ENCODE measurements at regions not wholly inside any gene's neighbourhood (a gene's known extent, or its start where the extent isn't known, plus 50 kb on each side); places are given as distances from the start of the nearest gene placed in this dataset.
"Not testable (repeated sequence)": the region's sequence is repeated elsewhere in the genome, so short reads cannot be mapped to it uniquely, and the experiment has no call there.

GRCh38 chr6:134431421-134431859 lies 113.5 kb upstream of the SGK1 start:
- Histone ChIP-seq H3K4me3 (no peak overlapping the region), H3K27me3 (no peaks in the 10 kb centered on the region), H3K9me3 (no peaks in the 10 kb centered on the region), H3K4me1 (peaks cover 0 to 1% (median 0%) of the 10 kb centered on the region in 4 donors), H3K36me3 (no peaks in the 10 kb centered on the region), H3K27ac (no peak overlapping the region)
- DNase-seq: no peak
- no peak for TF ChIP-seq EP300 (IDR thresholded peaks at IDR 0.05; ENCODE audit: low read depth)
- no peak for TF ChIP-seq POLR2A (IDR thresholded peaks at IDR 0.05)
- TF ChIP-seq POLR2AphosphoS5 (IDR thresholded peaks at IDR 0.05): no peak
- TF ChIP-seq CTCF (IDR thresholded peaks at IDR 0.05): no peak
- 67 to 79% methylated on average over 3 of the region's 3 CpGs for WGBS, 2 donors (ENCODE audit: low coverage in 1 of 2)
- in situ Hi-C loops (cut with MboI; ENCODE audit: low pct_ligation_motif_present in 1 of 4, low pct_unique_long_range_greater_than_20kb in 1 of 4, low sequenced_read_pairs in 3 of 4): no loop called here
- intact Hi-C loops (cut with DNase I; ENCODE audit: low total_unique reads): no loop called here

DNA sequence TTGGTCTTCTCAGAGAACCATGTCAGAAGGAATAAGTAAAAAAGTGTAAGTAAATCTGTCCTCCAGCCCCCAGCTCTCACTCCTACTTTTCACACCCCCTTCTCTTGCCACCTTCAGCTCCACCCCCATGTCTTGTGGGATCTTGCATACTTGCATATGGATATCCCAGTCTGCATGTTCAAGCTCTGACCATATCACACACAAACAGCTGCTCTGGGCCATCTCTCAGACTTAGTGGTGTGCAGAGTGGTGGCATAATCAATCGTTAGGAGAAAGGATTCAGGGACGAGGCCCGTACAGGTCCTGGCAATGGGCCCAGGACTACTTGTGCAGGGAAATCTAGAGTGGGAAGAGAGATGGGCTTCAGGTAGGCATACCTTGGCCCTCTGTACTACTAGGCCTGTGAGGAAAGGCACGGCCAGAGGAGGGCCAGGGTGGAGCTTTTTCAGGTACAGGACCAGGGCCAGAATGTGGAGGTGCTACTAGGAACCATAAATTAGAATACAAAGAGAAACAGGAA lies 112.0 kb upstream of the SGK1 start:
- intact Hi-C loops (cut with DNase I; ENCODE audit: low total_unique reads): no loop called here
- 74 to 83% methylated on average over 3 to 4 of the region's 4 CpGs for WGBS, 2 donors (ENCODE audit: low coverage in 1 of 2)
- in situ Hi-C loops (cut with MboI; ENCODE audit: low pct_ligation_motif_present in 1 of 4, low pct_unique_long_range_greater_than_20kb in 1 of 4, low sequenced_read_pairs in 3 of 4): no loop called here

GRCh38 chr6:134427721-134428120 lies 109.8 kb upstream of the SGK1 start:
- in situ Hi-C loops (cut with MboI; ENCODE audit: low pct_ligation_motif_present in 1 of 4, low pct_unique_long_range_greater_than_20kb in 1 of 4, low sequenced_read_pairs in 3 of 4): no loop called here

More for the DNA sequence above, 112.0 kb upstream of the SGK1 start:
- DNase-seq: no peak
- no peaks in the 10 kb centered on the region for H3K4me1 ChIP-seq
- H3K36me3 ChIP-seq: no peaks in the 10 kb centered on the region
- H3K4me3 ChIP-seq: no peak overlapping the region
- no peaks in the 10 kb centered on the region for H3K9me3 ChIP-seq
- no peaks in the 10 kb centered on the region for H3K27me3 ChIP-seq
- no peak overlapping the region for H3K27ac ChIP-seq
- no peak for TF ChIP-seq POLR2AphosphoS5 (IDR thresholded peaks at IDR 0.05)
- no peak for TF ChIP-seq CTCF (IDR thresholded peaks at IDR 0.05)
- no peak for TF ChIP-seq EP300 (IDR thresholded peaks at IDR 0.05; ENCODE audit: low read depth)
- no peak for TF ChIP-seq POLR2A (IDR thresholded peaks at IDR 0.05)

GRCh38 chr6:134426623-134427022 lies 108.7 kb upstream of the SGK1 start:
- Histone ChIP-seq H3K9me3 (no peaks in the 10 kb centered on the region), H3K27ac (no peak overlapping the region), H3K27me3 (no peaks in the 10 kb centered on the region), H3K36me3 (no peaks in the 10 kb centered on the region), H3K4me1 (no peaks in the 10 kb centered on the region), H3K4me3 (no peak overlapping the region)
- 83 to 85% methylated on average over 4 of the region's 4 CpGs for WGBS, 2 donors (ENCODE audit: low coverage in 1 of 2)
- no peak for DNase-seq
- TF ChIP-seq EP300 (IDR thresholded peaks at IDR 0.05; ENCODE audit: low read depth): no peak
- no peak for TF ChIP-seq POLR2A (IDR thresholded peaks at IDR 0.05)
- no peak for TF ChIP-seq CTCF (IDR thresholded peaks at IDR 0.05)
- no peak for TF ChIP-seq POLR2AphosphoS5 (IDR thresholded peaks at IDR 0.05)
- intact Hi-C loops (cut with DNase I; ENCODE audit: low total_unique reads) (no loop called here), in situ Hi-C loops (cut with MboI; ENCODE audit: low pct_ligation_motif_present in 1 of 4, low pct_unique_long_range_greater_than_20kb in 1 of 4, low sequenced_read_pairs in 3 of 4) (no loop called here)

More at GRCh38 chr6:134427721-134428120, 109.8 kb upstream of the SGK1 start:
- H3K4me1 ChIP-seq: no peaks in the 10 kb centered on the region
- 95% methylated on average over 1 of the region's 1 CpG; no CpG with 5 or more reads in 1 of the 2 donors for WGBS, 2 donors (ENCODE audit: low coverage in 1 of 2)
- intact Hi-C loops (cut with DNase I; ENCODE audit: low total_unique reads): no loop called here
- H3K4me3 ChIP-seq: no peak overlapping the region
- no peak for DNase-seq
- no peaks in the 10 kb centered on the region for H3K27me3 ChIP-seq
- TF ChIP-seq CTCF (IDR thresholded peaks at IDR 0.05) (no peak), POLR2A (IDR thresholded peaks at IDR 0.05) (no peak), EP300 (IDR thresholded peaks at IDR 0.05; ENCODE audit: low read depth) (no peak), POLR2AphosphoS5 (IDR thresholded peaks at IDR 0.05) (no peak)
- H3K9me3 ChIP-seq: no peaks in the 10 kb centered on the region
- H3K36me3 ChIP-seq: no peaks in the 10 kb centered on the region
- no peak overlapping the region for H3K27ac ChIP-seq

- in situ Hi-C loops (cut with MboI; ENCODE audit: low pct_ligation_motif_present in 1 of 4, low pct_unique_long_range_greater_than_20kb in 1 of 4, low sequenced_read_pairs in 3 of 4); DNase-seq; intact Hi-C loops (cut with DNase I; ENCODE audit: low total_unique reads): not testable (repeated sequence)
Measured at GRCh38 chr6:134425917-134426316, 108.0 kb upstream of the SGK1 start.

More at GRCh38 chr6:134425917-134426316, 108.0 kb upstream of the SGK1 start:
- 94 to 100% methylated on average over 1 of the region's 1 CpG for WGBS, 2 donors (ENCODE audit: low coverage in 1 of 2)
- not testable (repeated sequence) for H3K36me3 ChIP-seq, H3K4me1 ChIP-seq, H3K27me3 ChIP-seq, H3K27ac ChIP-seq, H3K9me3 ChIP-seq, H3K4me3 ChIP-seq

Data from transverse colon (tissue), 4 donors.